Mesendoderm (in vitro differentiated cells): ENCODE measurements at regions not wholly inside any gene's neighbourhood (a gene's known extent, or its start where the extent isn't known, plus 50 kb on each side); places are given as distances from the start of the nearest gene placed in this dataset.

Experiments
- DNase-seq: peaks from one replicate; pipeline ENCODE4 v3.0.0; 2013
- H2AK5ac ChIP-seq: 2 replicates; pipeline ENCODE4 v1.6.1; 2013; ENCODE audit warnings: low read length, inconsistent platforms
- H2BK120ac ChIP-seq: 2 replicates; pipeline ENCODE4 v1.6.1; 2013; ENCODE audit warnings: low read depth, mild to moderate bottlenecking, low read length, moderate library complexity, mixed read lengths
- H2BK15ac ChIP-seq: replicated peaks from 2 replicates; pipeline ENCODE4 v1.6.1; 2013; ENCODE audit warnings: low read depth, mild to moderate bottlenecking, moderate library complexity
- H2BK5ac ChIP-seq: 2 replicates; pipeline ENCODE4 v1.6.1; 2013; ENCODE audit warnings: low read length, inconsistent platforms
- H3K18ac ChIP-seq: 2 replicates; pipeline ENCODE4 v1.6.1; 2013; ENCODE audit warnings: mild to moderate bottlenecking, low read length, mixed read lengths
- H3K23ac ChIP-seq: one replicate; pipeline ENCODE4 v1.6.1; 2013; ENCODE audit warnings: low read length
- H3K27ac ChIP-seq: 2 replicates; pipeline ENCODE4 v1.5.1; 2013; ENCODE audit warnings: low read depth, mild to moderate bottlenecking, inconsistent platforms, low read length, moderate library complexity
- H3K27me3 ChIP-seq: 2 replicates; pipeline ENCODE4 v1.6.1; 2013; ENCODE audit warnings: low read length, control low read depth, mild to moderate bottlenecking, inconsistent platforms; ENCODE audit not compliant: insufficient read depth, poor library complexity
- H3K36me3 ChIP-seq: 2 replicates; pipeline ENCODE4 v1.6.1; 2013; ENCODE audit warnings: low read length, inconsistent platforms; ENCODE audit not compliant: control insufficient read depth, insufficient read depth
- H3K4ac ChIP-seq: one replicate; pipeline ENCODE4 v1.6.1; 2013; ENCODE audit warnings: low read depth, mild to moderate bottlenecking, low read length, moderate library complexity
- H3K4me1 ChIP-seq: 2 replicates; pipeline ENCODE4 v1.6.1; 2013; ENCODE audit warnings: low read depth, low read length, inconsistent platforms; ENCODE audit not compliant: control insufficient read depth
- H3K4me2 ChIP-seq: 2 replicates; pipeline ENCODE4 v1.6.1; 2013; ENCODE audit warnings: low read length
- H3K4me3 ChIP-seq: 2 replicates; pipeline ENCODE4 v1.5.1; 2013; ENCODE audit warnings: mild to moderate bottlenecking, low read length
- H3K56ac ChIP-seq: one replicate; pipeline ENCODE4 v1.6.1; 2013; ENCODE audit warnings: low read length
- H3K79me1 ChIP-seq: 2 replicates; pipeline ENCODE4 v1.6.1; 2013; ENCODE audit warnings: low read length, inconsistent platforms
- H3K79me2 ChIP-seq: 2 replicates; pipeline ENCODE4 v1.6.1; 2013; ENCODE audit warnings: mild to moderate bottlenecking, low read length; ENCODE audit not compliant: control insufficient read depth, insufficient read depth
- H3K9ac ChIP-seq: 2 replicates; pipeline ENCODE4 v1.6.1; 2013; ENCODE audit warnings: low read length, inconsistent platforms
- H4K5ac ChIP-seq: one replicate; pipeline ENCODE4 v1.6.1; 2013; ENCODE audit warnings: low read length
- H4K8ac ChIP-seq: one replicate; pipeline ENCODE4 v1.6.1; 2013; ENCODE audit warnings: low read depth, mild to moderate bottlenecking, control low read depth, low read length, moderate library complexity
- WGBS: extraction: QIAGEN DNeasy Blood & Tissue Kit; methylation state at CpG from one replicate; pipeline ENCODE4 v1.1.7; 2013; ENCODE audit warnings: low lambda C conversion rate, missing lambda C conversion rate; ENCODE audit not compliant: insufficient coverage; ENCODE audit errors: extremely low coverage; 5-methylcytosine and 5-hydroxymethylcytosine counted together

DNA sequence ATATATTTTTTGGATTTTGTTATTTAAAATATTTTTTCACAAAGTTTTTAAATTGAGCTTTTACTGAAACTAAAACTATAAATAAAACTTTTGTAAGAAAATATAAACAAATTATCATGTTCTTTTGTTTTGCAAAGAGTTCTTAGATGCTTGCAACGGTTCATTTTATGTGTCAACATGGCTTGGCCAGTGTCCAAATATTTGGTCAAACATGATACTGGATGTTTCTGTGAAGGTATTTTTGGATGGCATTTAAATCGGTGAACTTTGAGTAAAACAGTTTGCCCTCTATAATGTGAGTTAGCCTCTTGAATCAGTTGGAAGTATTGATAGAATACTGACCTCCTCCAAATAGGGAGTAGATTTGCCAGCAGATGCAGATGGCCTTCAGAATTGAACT lies 612.6 kb upstream of the NECTIN3 start:
- no peak overlapping the region for H3K4ac ChIP-seq
- no peak for DNase-seq
- no peaks in the 10 kb centered on the region for H3K4me1 ChIP-seq
- H3K23ac ChIP-seq: no peak overlapping the region
- WGBS: no CpG with 5 or more reads among the region's 2 CpGs
- H3K27me3 ChIP-seq: no peaks in the 10 kb centered on the region
- no peaks in the 10 kb centered on the region for H3K79me1 ChIP-seq
- H3K79me2 ChIP-seq: no peaks in the 10 kb centered on the region
- no peak overlapping the region for H3K4me2 ChIP-seq
- H2BK15ac ChIP-seq: no peak overlapping the region
- no peak overlapping the region for H3K56ac ChIP-seq
- H4K8ac ChIP-seq: no peak overlapping the region
- H3K27ac ChIP-seq: no peak overlapping the region
- no peak overlapping the region for H2AK5ac ChIP-seq
- H3K18ac ChIP-seq: no peak overlapping the region
- no peak overlapping the region for H2BK120ac ChIP-seq
- no peak overlapping the region for H3K9ac ChIP-seq
- no peak overlapping the region for H2BK5ac ChIP-seq
- H3K4me3 ChIP-seq: no peak overlapping the region
- no peaks in the 10 kb centered on the region for H3K36me3 ChIP-seq
- H4K5ac ChIP-seq: no peak overlapping the region

DNA sequence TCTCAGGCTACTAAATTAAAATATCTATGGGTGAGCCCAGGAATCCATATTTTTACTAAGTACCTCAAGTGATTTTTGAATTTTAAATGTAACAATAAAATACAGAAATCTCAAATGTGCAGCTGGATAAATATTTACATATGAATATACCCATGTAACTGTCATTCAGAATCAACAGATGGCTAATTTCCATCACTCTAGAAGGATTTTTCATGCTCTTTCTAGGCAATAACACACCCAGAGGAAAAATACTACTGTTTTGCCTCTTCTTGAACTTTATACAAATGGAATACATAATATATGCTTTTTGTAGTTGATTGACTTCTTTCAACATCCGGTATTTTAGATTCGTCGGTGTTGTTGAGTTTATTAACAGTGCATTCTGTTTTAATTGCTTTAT lies 601.3 kb upstream of the NECTIN3 start:
- H3K4me1 ChIP-seq: no peaks in the 10 kb centered on the region

DNA sequence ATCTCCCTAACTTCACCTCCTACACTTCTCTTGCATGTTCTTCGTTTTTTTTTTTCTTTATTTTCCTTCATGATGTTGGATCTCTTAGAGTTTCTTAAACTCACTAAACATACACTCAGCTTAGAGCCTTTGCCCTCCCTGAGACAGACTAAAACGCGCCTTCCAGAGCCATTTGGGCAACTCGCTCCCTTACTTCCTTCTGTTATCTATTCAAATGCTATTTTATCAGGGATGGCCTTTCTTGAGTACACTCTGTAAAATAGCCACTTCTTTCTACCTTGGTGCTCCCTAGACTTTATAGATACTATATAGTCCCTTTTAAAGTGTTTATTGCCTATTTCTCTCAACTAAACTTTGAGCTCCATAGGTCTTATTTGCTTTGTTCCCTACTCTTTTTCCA lies 598.2 kb upstream of the NECTIN3 start:
- H3K4me2 ChIP-seq: no peak overlapping the region
- no peak overlapping the region for H2BK120ac ChIP-seq
- no peak for DNase-seq
- no CpG with 5 or more reads among the region's 4 CpGs for whole genome bisulfite sequencing
- H2AK5ac ChIP-seq: no peak overlapping the region
- no peak overlapping the region for H3K18ac ChIP-seq
- no peaks in the 10 kb centered on the region for H3K79me1 ChIP-seq
- no peak overlapping the region for H3K27ac ChIP-seq
- no peak overlapping the region for H3K4me3 ChIP-seq
- no peaks in the 10 kb centered on the region for H3K4me1 ChIP-seq
- H3K79me2 ChIP-seq: no peaks in the 10 kb centered on the region
- H2BK15ac ChIP-seq: no peak overlapping the region
- no peaks in the 10 kb centered on the region for H3K36me3 ChIP-seq
- no peaks in the 10 kb centered on the region for H3K27me3 ChIP-seq
- no peak overlapping the region for H4K8ac ChIP-seq
- no peak overlapping the region for H3K56ac ChIP-seq
- H2BK5ac ChIP-seq: no peak overlapping the region
- H4K5ac ChIP-seq: no peak overlapping the region
- H3K4ac ChIP-seq: no peak overlapping the region
- H3K9ac ChIP-seq: no peak overlapping the region
- H3K23ac ChIP-seq: no peak overlapping the region

More for the DNA sequence above, 601.3 kb upstream of the NECTIN3 start:
- Histone ChIP-seq H3K27ac (no peak overlapping the region), H3K27me3 (no peaks in the 10 kb centered on the region), H3K18ac (no peak overlapping the region), H3K36me3 (no peaks in the 10 kb centered on the region), H3K79me2 (no peaks in the 10 kb centered on the region), H3K79me1 (no peaks in the 10 kb centered on the region), H2BK5ac (no peak overlapping the region), H4K8ac (no peak overlapping the region), H3K4me2 (no peak overlapping the region), H3K4ac (no peak overlapping the region), H3K56ac (no peak overlapping the region), H2BK15ac (no peak overlapping the region), H3K4me3 (no peak overlapping the region), H2BK120ac (no peak overlapping the region), H3K9ac (no peak overlapping the region), H4K5ac (no peak overlapping the region), H3K23ac (no peak overlapping the region), H2AK5ac (no peak overlapping the region)
- WGBS: no CpG with 5 or more reads among the region's 3 CpGs
- no peak for DNase-seq

DNA sequence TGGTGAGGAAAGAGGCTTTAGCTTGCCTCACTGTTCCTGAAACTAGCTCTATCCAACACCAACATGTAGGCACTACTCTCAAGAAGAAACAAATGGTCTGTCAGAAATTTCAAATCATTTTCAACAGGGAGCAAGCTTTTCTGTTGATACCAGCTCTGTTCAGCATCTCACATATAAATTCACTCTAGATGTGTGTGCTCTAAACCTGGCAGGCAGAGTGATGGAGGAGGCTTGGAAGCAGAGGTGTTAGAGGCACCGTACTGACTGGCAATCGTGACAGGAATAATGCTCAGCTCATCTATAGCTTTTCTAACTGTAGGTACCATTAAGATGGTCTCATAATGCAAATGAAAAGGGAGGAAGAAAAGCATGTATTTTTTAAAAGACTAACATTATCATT lies 597.2 kb upstream of the NECTIN3 start:
- Histone ChIP-seq H3K4me1 (no peaks in the 10 kb centered on the region), H4K8ac (no peak overlapping the region), H3K4me3 (no peak overlapping the region), H3K18ac (no peak overlapping the region), H4K5ac (no peak overlapping the region), H3K79me2 (no peaks in the 10 kb centered on the region), H3K23ac (no peak overlapping the region), H3K9ac (no peak overlapping the region), H3K36me3 (no peaks in the 10 kb centered on the region), H3K79me1 (no peaks in the 10 kb centered on the region), H3K56ac (no peak overlapping the region), H2BK5ac (no peak overlapping the region), H3K4ac (no peak overlapping the region), H3K27me3 (no peaks in the 10 kb centered on the region), H2BK15ac (no peak overlapping the region), H3K4me2 (no peak overlapping the region), H2AK5ac (no peak overlapping the region), H2BK120ac (no peak overlapping the region), H3K27ac (no peak overlapping the region)
- no CpG with 5 or more reads among the region's 2 CpGs for WGBS
- DNase-seq: no peak

DNA sequence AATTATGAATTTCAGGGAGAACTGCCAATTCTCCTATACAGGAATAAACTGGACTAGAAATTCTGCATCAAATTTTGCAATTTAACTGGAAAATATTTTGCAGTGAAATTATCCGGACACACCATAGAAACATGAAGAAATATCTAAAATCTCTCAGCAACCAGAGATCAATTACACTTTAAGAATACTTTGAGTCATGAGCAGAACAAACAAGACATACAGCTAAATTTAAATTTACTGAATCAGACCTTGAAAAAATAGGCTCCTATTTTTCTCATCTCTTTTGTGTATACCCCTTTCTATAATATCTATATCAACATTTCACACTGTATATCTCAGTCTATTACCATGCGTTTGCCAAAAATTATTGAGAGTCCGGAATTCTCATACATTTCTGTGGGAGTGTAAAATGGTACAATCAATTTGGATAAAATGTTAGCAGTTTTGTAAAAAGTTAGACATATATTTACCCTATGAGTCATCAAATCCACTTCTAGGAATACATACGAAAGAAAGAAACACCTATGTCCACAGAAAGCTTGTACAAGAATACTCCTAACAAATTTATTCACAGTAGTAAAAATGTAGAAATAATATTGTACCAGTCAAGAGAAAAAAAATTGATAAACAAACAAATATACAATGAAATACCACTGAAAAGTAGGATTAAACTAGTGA lies 593.1 kb upstream of the NECTIN3 start:
- Histone ChIP-seq H3K79me1 (no peaks in the 10 kb centered on the region), H3K79me2 (no peaks in the 10 kb centered on the region), H2BK15ac (no peak overlapping the region), H2BK5ac (no peak overlapping the region), H2BK120ac (no peak overlapping the region), H3K4ac (no peak overlapping the region), H3K4me1 (no peaks in the 10 kb centered on the region), H3K27me3 (no peaks in the 10 kb centered on the region), H3K18ac (no peak overlapping the region), H4K8ac (no peak overlapping the region), H3K4me3 (no peak overlapping the region), H3K36me3 (no peaks in the 10 kb centered on the region), H2AK5ac (no peak overlapping the region), H3K4me2 (no peak overlapping the region), H3K9ac (no peak overlapping the region), H4K5ac (no peak overlapping the region), H3K27ac (no peak overlapping the region), H3K23ac (no peak overlapping the region), H3K56ac (no peak overlapping the region)
- DNase-seq: no peak
- WGBS: no CpG with 5 or more reads among the region's 4 CpGs

DNA sequence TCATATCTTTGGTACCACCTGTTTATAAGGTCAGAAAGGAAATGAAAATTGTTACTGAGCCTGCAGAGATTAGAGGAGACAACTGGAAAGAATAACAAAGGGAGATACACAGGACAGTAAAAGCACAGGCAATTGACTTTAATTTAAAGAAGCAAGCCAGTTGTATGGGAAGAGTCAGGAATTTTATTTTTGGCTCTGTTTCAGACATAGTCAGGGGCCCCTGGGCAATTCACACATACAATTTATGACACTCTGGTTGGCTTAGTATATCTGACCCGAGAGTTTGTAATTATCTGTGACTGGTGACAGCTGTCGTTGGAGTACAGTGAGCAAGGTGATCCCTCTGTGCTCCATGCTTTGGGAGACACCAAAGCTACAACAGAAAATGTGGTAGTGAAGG lies 591.9 kb upstream of the NECTIN3 start:
- Histone ChIP-seq H3K79me1 (no peaks in the 10 kb centered on the region), H2AK5ac (no peak overlapping the region), H3K27me3 (no peaks in the 10 kb centered on the region), H3K4me3 (no peak overlapping the region), H3K56ac (no peak overlapping the region), H3K27ac (no peak overlapping the region), H3K18ac (no peak overlapping the region), H2BK5ac (no peak overlapping the region), H3K36me3 (no peaks in the 10 kb centered on the region), H4K5ac (no peak overlapping the region), H3K4me1 (no peaks in the 10 kb centered on the region), H3K4me2 (no peak overlapping the region), H3K79me2 (no peaks in the 10 kb centered on the region), H4K8ac (no peak overlapping the region), H3K23ac (no peak overlapping the region), H2BK120ac (no peak overlapping the region), H3K9ac (no peak overlapping the region), H3K4ac (no peak overlapping the region), H2BK15ac (no peak overlapping the region)
- WGBS: no CpG with 5 or more reads among the region's 2 CpGs
- no peak for DNase-seq
